C4-2B (cell line): ENCODE measurements at regions not wholly inside any gene's neighbourhood (a gene's known extent, or its start where the extent isn't known, plus 50 kb on each side); places are given as distances from the start of the nearest gene placed in this dataset.

Experiments
- CTCF ChIP-seq: fragments of 450-650 bp; conservative IDR thresholded peaks from 2 replicates; pipeline ENCODE4 v1.5.1; 2017; ENCODE audit warnings: mild to moderate bottlenecking
- ZFX ChIP-seq: fragments of 450-650 bp; IDR thresholded peaks from 2 replicates; pipeline ENCODE4 v1.6.1; 2017

- TF ChIP-seq CTCF (no peak), ZFX (no peak)
These were observed 408.9 kb upstream of the ANO5 start for GRCh38 chr11:21783954-21784353.
